Activated CD4-positive, alpha-beta T cell treated with anti-CD3 and anti-CD28 coated beads, Interleukin-2, Interleukin-6, amounts not matched to agents 100 ng/mL and 50 ng/mL, durations not matched to agents 16 hours and 8 hours (primary cell): ENCODE measurements at regions not wholly inside any gene's neighbourhood (a gene's known extent, or its start where the extent isn't known, plus 50 kb on each side); places are given as distances from the start of the nearest gene placed in this dataset.
"Not testable (repeated sequence)": the region's sequence is repeated elsewhere in the genome, so short reads cannot be mapped to it uniquely, and the experiment has no call there.

Experiments
- DNase-seq: peaks from one replicate; pipeline ENCODE4 v3.0.0-alpha.2; 2020

GRCh38 chr12:31162896-31163560 lies 89.4 kb downstream of the DDX11 start:
- not testable (repeated sequence) for DNase-seq

- not testable (repeated sequence) for DNase-seq
Measured at GRCh38 chr12:31174293-31174692, 100.6 kb downstream of the DDX11 start.

- not testable (repeated sequence) for DNase-seq
Measured at GRCh38 chr12:31177514-31177913, 103.9 kb downstream of the DDX11 start.

GRCh38 chr12:31178875-31179274 lies 105.2 kb downstream of the DDX11 start:
- DNase-seq: not testable (repeated sequence)

- DNase-seq: not testable (repeated sequence)
Measured at GRCh38 chr12:31179627-31180237, 106.1 kb downstream of the DDX11 start.

GRCh38 chr12:31182571-31182970 lies 108.9 kb downstream of the DDX11 start:
- not testable (repeated sequence) for DNase-seq

- DNase-seq: not testable (repeated sequence)
Measured at GRCh38 chr12:31183107-31183506, 109.4 kb downstream of the DDX11 start.

GRCh38 chr12:31183899-31184298 lies 110.2 kb downstream of the DDX11 start:
- not testable (repeated sequence) for DNase-seq

GRCh38 chr12:31184667-31185066 lies 111.0 kb downstream of the DDX11 start:
- DNase-seq: not testable (repeated sequence)

GRCh38 chr12:31192689-31193088 lies 119.0 kb downstream of the DDX11 start:
- not testable (repeated sequence) for DNase-seq

- not testable (repeated sequence) for DNase-seq
Measured at GRCh38 chr12:31195620-31196019, 122.0 kb downstream of the DDX11 start.

GRCh38 chr12:31199476-31199875 lies 125.8 kb downstream of the DDX11 start:
- not testable (repeated sequence) for DNase-seq

- no peak for DNase-seq
Measured at GRCh38 chr12:31201382-31201781, 124.6 kb downstream of the SINHCAF start.

GRCh38 chr12:31203261-31203660 lies 122.7 kb downstream of the SINHCAF start:
- no peak for DNase-seq

- DNase-seq: peak; percentile 45
Measured at GRCh38 chr12:31205054-31205453, 120.9 kb downstream of the SINHCAF start.

GRCh38 chr12:31206038-31206670 lies 119.8 kb downstream of the SINHCAF start:
- DNase-seq: no peak

GRCh38 chr12:31207799-31208465 lies 118.0 kb downstream of the SINHCAF start:
- no peak for DNase-seq

- no peak for DNase-seq
Measured at GRCh38 chr12:31210104-31210503, 115.8 kb downstream of the SINHCAF start.

- no peak for DNase-seq
Measured at GRCh38 chr12:31210541-31210940, 115.4 kb downstream of the SINHCAF start.

- no peak for DNase-seq
Measured at GRCh38 chr12:31214626-31215517, 111.1 kb downstream of the SINHCAF start.

- no peak for DNase-seq
Measured at GRCh38 chr12:31215518-31216232, 110.3 kb downstream of the SINHCAF start.

GRCh38 chr12:31216479-31216878 lies 109.5 kb downstream of the SINHCAF start:
- no peak for DNase-seq
